ENCODE measurements at regions not wholly inside any gene's neighbourhood (a gene's known extent, or its start where the extent isn't known, plus 50 kb on each side); places are given as distances from the start of the nearest gene placed in this dataset.

DNA sequence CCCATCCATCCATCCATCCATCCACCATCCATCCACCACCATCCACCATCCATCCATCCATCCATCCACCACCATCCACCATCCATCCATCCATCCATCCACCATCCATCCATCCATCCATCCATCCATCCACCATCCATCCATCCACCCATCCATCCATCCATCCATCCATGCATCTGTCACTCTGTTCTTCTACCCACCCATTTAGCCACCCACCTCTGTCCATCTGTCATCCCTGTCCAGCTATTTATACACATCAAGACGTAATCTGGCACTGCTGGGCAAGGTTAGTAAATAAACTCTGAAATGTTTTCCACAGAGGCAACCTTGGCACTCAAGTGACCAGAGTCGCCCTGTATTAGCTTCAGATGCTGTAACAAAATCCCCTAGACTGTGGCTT, 120.9 kb downstream of the RTP5 start:
- TF ChIP-seq, protein P1, sequence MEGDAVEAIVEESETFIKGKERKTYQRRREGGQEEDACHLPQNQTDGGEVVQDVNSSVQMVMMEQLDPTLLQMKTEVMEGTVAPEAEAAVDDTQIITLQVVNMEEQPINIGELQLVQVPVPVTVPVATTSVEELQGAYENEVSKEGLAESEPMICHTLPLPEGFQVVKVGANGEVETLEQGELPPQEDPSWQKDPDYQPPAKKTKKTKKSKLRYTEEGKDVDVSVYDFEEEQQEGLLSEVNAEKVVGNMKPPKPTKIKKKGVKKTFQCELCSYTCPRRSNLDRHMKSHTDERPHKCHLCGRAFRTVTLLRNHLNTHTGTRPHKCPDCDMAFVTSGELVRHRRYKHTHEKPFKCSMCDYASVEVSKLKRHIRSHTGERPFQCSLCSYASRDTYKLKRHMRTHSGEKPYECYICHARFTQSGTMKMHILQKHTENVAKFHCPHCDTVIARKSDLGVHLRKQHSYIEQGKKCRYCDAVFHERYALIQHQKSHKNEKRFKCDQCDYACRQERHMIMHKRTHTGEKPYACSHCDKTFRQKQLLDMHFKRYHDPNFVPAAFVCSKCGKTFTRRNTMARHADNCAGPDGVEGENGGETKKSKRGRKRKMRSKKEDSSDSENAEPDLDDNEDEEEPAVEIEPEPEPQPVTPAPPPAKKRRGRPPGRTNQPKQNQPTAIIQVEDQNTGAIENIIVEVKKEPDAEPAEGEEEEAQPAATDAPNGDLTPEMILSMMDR (IDR thresholded peaks at IDR 0.05): no peak
- no peak overlapping the region for H3K4me3 ChIP-seq
- H3K36me3 ChIP-seq: no peaks in the 10 kb centered on the region
- intact Hi-C loops (cut with DNase I; ENCODE audit: low total_unique reads): no loop called here
- H3K9me3 ChIP-seq: no peaks in the 10 kb centered on the region
- DNase-seq: no peak
- H3K4me1 ChIP-seq: no peaks in the 10 kb centered on the region
- no peak overlapping the region for H3K27ac ChIP-seq
- no peaks in the 10 kb centered on the region for H3K27me3 ChIP-seq

DNA sequence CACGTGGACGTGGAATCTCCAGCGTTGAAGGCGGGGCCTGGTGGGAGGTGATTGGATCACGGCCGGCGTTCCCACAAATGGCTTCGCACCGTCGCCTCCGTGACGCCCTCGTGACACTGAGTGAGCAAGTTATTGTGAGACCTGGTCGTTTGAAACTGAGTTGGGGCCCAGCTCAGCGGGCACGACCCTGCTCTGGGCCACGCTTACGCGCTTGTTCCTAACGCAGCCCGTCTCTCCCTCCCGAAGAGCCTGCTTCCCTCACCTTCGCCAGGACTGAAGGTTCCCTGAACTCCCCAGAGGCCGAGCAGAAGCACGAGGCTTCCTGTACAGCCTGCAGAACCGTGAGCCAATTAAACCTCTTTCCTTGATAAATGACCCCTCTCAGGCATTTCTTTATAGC, 121.8 kb downstream of the RTP5 start:
- Histone ChIP-seq H3K9me3 (no peaks in the 10 kb centered on the region), H3K27ac (no peak overlapping the region), H3K4me1 (no peaks in the 10 kb centered on the region), H3K36me3 (no peaks in the 10 kb centered on the region), H3K27me3 (no peaks in the 10 kb centered on the region), H3K4me3 (no peak overlapping the region)
- DNase-seq: peak in 1 of 2 donors; percentile 53
- TF ChIP-seq, protein P1 (IDR thresholded peaks at IDR 0.05): no peak
- intact Hi-C loops (cut with DNase I; ENCODE audit: low total_unique reads): no loop called here

DNA sequence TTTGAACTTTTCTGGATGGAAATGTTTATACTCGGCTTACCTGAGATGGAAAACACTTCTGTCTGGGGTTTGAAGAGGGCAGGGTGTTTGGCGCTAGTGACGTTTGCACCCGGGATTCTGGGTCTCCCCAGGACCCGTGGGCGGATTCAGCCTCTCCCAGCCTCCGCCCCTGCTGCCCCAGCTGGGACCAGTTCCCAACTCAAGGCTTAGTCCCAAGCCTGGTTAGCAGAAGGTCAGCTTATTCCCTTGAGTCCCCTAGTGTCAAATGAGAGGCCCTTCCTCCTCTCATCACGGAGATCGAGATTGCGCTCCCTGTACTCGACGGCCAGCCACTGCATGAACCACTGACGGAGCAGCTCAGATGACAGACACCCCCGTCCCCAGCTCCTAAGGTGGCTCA, 123.2 kb downstream of the RTP5 start:
- peak in 1 of 2 donors; percentile 34 for DNase-seq
- intact Hi-C loops (cut with DNase I; ENCODE audit: low total_unique reads): no loop called here
- no peak overlapping the region for H3K27ac ChIP-seq
- no peaks in the 10 kb centered on the region for H3K4me1 ChIP-seq
- H3K4me3 ChIP-seq: no peak overlapping the region
- H3K9me3 ChIP-seq: no peaks in the 10 kb centered on the region
- H3K36me3 ChIP-seq: no peaks in the 10 kb centered on the region
- TF ChIP-seq, protein P1 (IDR thresholded peaks at IDR 0.05): no peak
- H3K27me3 ChIP-seq: no peaks in the 10 kb centered on the region

DNA sequence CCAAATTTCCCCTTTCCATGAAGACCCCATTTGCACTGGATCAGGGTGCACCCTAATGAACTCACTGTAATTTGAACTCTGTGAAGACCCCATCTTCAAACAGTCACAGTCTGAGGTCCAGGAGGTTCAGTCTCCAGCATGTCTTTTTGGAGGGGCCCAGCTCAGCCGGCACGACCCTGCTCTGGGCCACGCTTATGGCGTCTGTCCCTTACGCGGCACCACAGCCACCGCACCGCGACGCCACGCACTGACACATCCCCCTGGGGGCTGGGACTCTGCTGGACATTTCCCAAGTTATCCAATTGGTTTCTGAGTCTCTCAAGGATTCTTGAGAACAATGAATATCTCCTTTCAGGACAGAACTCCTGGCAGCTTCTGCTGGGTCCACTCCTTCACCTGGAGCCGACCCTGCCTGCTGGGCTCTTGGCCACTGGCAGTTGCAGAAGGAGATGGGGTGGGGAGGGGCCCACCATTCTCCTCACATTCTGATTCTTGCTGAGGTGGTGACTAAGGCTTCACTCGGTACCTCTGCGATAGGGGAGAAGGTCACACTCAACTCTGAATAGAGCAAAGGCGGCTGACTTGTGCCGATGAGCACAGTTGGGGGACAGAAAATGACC, 124.0 kb downstream of the RTP5 start:
- Histone ChIP-seq H3K27ac (no peak overlapping the region), H3K36me3 (no peaks in the 10 kb centered on the region), H3K27me3 (no peaks in the 10 kb centered on the region), H3K4me1 (no peaks in the 10 kb centered on the region), H3K4me3 (no peak overlapping the region), H3K9me3 (no peaks in the 10 kb centered on the region)
- intact Hi-C loops (cut with DNase I; ENCODE audit: low total_unique reads): no loop called here
- TF ChIP-seq, protein P1 (IDR thresholded peaks at IDR 0.05): no peak
- DNase-seq: peak in 1 of 2 donors; percentile 39

DNA sequence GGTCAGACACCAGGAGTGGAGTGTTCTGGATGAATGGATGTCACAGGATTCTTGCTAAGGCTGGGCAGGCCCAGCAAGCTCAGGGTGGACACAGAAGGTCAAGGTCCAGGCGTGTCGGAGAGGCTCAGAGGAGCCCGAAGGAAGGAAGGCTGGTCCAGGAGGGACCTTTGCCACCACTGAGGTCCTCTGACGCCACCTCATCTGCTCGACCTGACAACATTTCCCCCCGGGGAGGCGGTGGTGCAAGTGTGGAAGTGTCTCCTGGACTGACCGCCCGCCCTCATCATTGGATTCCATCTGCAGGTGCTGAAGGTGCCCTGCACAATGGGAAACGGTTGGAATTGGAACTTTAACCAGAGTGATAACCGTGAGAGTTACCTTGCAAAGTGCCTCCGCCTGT, 124.6 kb downstream of the RTP5 start:
- H3K27me3 ChIP-seq: peaks cover 0 to under 1% of the 10 kb centered on the region in 2 donors
- no peaks in the 10 kb centered on the region for H3K36me3 ChIP-seq
- intact Hi-C loops (cut with DNase I; ENCODE audit: low total_unique reads): no loop called here
- peak in 1 of 2 donors; percentile 51 for DNase-seq
- no peak overlapping the region for H3K4me3 ChIP-seq
- H3K27ac ChIP-seq: no peak overlapping the region
- TF ChIP-seq, protein P1 (IDR thresholded peaks at IDR 0.05): no peak
- no peaks in the 10 kb centered on the region for H3K9me3 ChIP-seq
- no peaks in the 10 kb centered on the region for H3K4me1 ChIP-seq
